Smooth muscle cell (in vitro differentiated cells): ENCODE measurements at regions not wholly inside any gene's neighbourhood (a gene's known extent, or its start where the extent isn't known, plus 50 kb on each side); places are given as distances from the start of the nearest gene placed in this dataset.
A peak's percentile ranks its signal among the peaks of the same experiment; 100 is the strongest.

Experiments used
- DNase-seq: peaks from one replicate; lab custom pipeline; 2025; ENCODE audit not compliant: unreplicated experiment; lab: John Stamatoyannopoulos, UW
- H2AFZ ChIP-seq: fragments of 200-600 bp; sonication (generic); 2 replicates; pipeline ENCODE4 v1.6.0; 2016; ENCODE audit warnings: antibody characterized with exemption, low read depth, mild to moderate bottlenecking
- H3F3A ChIP-seq: fragments of 200-600 bp; sonication (generic); 2 replicates; pipeline ENCODE4 v1.6.0; 2017; ENCODE audit warnings: antibody characterized with exemption, low read depth
- H3K27ac ChIP-seq: fragments of 200-600 bp; sonication (generic); 2 replicates; pipeline ENCODE4 v1.5.1; 2016; ENCODE audit warnings: low read depth, mild to moderate bottlenecking
- H3K27me3 ChIP-seq: fragments of 200-600 bp; sonication (generic); 2 replicates; pipeline ENCODE4 v1.6.1; 2016; ENCODE audit warnings: low read depth, mild to moderate bottlenecking
- H3K36me3 ChIP-seq: fragments of 200-600 bp; sonication (generic); 2 replicates; pipeline ENCODE4 v1.5.1; 2016; ENCODE audit warnings: low read depth
- H3K4me1 ChIP-seq: fragments of 200-600 bp; sonication (generic); 2 replicates; pipeline ENCODE4 v1.5.1; 2016; ENCODE audit warnings: low read depth
- H3K4me2 ChIP-seq: fragments of 200-600 bp; sonication (generic); 2 replicates; pipeline ENCODE4 v1.6.0; 2016; ENCODE audit warnings: mild to moderate bottlenecking
- H3K4me3 ChIP-seq: fragments of 200-600 bp; sonication (generic); 2 replicates; pipeline ENCODE4 v1.5.1; 2016; ENCODE audit warnings: mild to moderate bottlenecking
- H3K79me2 ChIP-seq: fragments of 200-600 bp; sonication (generic); 2 replicates; pipeline ENCODE4 v1.6.0; 2016; ENCODE audit warnings: low read depth, mild to moderate bottlenecking
- H3K9ac ChIP-seq: fragments of 200-600 bp; sonication (generic); 2 replicates; pipeline ENCODE4 v1.6.0; 2016; ENCODE audit warnings: low read depth
- H3K9me3 ChIP-seq: fragments of 200-600 bp; sonication (generic); replicated peaks from 2 replicates; pipeline ENCODE4 v1.5.1; 2016; ENCODE audit warnings: low read depth
- H4K20me1 ChIP-seq: fragments of 200-600 bp; sonication (generic); 2 replicates; pipeline ENCODE4 v1.6.0; 2016; ENCODE audit warnings: low read depth
- CTCF ChIP-seq: fragments of 200-600 bp; sonication (generic); IDR thresholded peaks from 2 replicates; pipeline ENCODE4 v1.5.1; 2017; ENCODE audit warnings: borderline replicate concordance, mild to moderate bottlenecking, antibody characterized with exemption; ENCODE audit not compliant: insufficient read depth, poor library complexity, severe bottlenecking
- WGBS: methylation state at CpG from one replicate; pipeline ENCODE4 v1.1.7; 2016; ENCODE audit warnings: low lambda C conversion rate; 5-methylcytosine and 5-hydroxymethylcytosine counted together

DNA sequence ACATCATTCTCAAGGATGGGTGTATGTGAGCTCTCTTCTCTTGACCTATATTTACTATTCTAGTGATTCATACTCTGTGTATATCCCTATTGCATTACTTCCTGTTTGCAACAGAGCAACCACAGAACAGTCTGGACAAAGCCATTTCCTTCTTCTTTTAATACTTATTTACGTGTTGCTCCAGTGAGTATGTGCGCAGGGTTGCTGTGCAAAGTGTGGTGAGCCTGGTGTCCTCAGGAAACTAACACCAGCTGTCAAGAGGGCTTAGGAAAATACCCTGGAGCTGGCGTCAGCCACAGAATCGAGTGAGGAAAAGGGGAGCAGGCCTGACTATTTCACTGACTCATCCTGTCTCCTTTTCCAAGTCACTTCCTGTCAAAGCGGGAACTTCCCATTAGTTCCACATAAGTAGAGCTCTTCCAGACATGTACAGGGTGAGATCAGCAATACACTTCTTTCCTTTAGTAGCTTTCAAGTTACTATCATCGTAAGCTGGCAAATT lies 214.1 kb upstream of the COPS8 start:
- no peak overlapping the region for H3K4me3 ChIP-seq
- no peak for TF ChIP-seq CTCF
- H3K27ac ChIP-seq: peak overlapping the region; percentile 98
- H3K27me3 ChIP-seq: no peaks in the 10 kb centered on the region
- peak; percentile 40 for DNase-seq
- H3K4me2 ChIP-seq: peak overlapping the region; percentile 67
- H3K9me3 ChIP-seq: no peaks in the 10 kb centered on the region
- peak overlapping the region; percentile 75 for H3K9ac ChIP-seq
- H2AFZ ChIP-seq: no peak overlapping the region
- no peaks in the 10 kb centered on the region for H4K20me1 ChIP-seq
- peaks cover 7% of the 10 kb centered on the region for H3K4me1 ChIP-seq
- WGBS: 3% methylated on average over 6 of the region's 6 CpGs
- no peaks in the 10 kb centered on the region for H3K36me3 ChIP-seq
- peaks cover 26% of the 10 kb centered on the region for H3F3A ChIP-seq
- no peaks in the 10 kb centered on the region for H3K79me2 ChIP-seq

GRCh38 chr2:236872015-236872414 lies 213.7 kb upstream of the COPS8 start:
- Histone ChIP-seq H4K20me1 (no peaks in the 10 kb centered on the region), H3K27ac (peak overlapping the region; percentile 98), H3F3A (peaks cover 26% of the 10 kb centered on the region), H3K4me3 (no peak overlapping the region), H3K4me2 (peak overlapping the region; percentile 67), H3K36me3 (no peaks in the 10 kb centered on the region), H3K9me3 (no peaks in the 10 kb centered on the region), H3K27me3 (no peaks in the 10 kb centered on the region), H3K9ac (peak overlapping the region; percentile 75), H3K79me2 (no peaks in the 10 kb centered on the region), H2AFZ (no peak overlapping the region), H3K4me1 (peaks cover 7% of the 10 kb centered on the region)
- no peak for DNase-seq
- 65% methylated on average over 4 of the region's 4 CpGs for WGBS
- TF ChIP-seq CTCF: no peak

DNA sequence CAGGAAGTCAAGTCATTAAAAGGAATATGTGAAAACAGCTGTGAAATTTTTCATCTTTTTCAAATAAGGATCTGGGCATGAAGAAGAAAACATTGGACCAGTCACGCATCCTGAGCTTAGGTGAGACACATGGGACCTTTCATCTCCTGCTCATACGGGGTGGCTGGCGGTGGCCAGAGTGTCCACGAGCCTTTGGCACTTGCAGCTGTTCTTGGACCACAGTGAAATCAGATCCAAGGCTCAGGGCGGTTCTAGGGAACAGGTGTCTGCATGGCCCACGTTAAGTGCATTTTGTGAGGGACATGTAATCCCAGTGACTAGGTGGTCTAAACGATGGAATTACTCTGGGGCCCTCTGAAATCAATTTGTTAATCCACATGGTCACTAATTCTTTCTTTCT lies 212.7 kb upstream of the COPS8 start:
- H2AFZ ChIP-seq: no peak overlapping the region
- WGBS: 92% methylated on average over 7 of the region's 7 CpGs
- DNase-seq: no peak
- no peak overlapping the region for H3K4me3 ChIP-seq
- H3K4me1 ChIP-seq: peaks cover 7% of the 10 kb centered on the region
- H3K27me3 ChIP-seq: no peaks in the 10 kb centered on the region
- H3K9me3 ChIP-seq: no peaks in the 10 kb centered on the region
- H3K4me2 ChIP-seq: peak overlapping the region; percentile 67
- peak overlapping the region; percentile 98 for H3K27ac ChIP-seq
- H3K9ac ChIP-seq: peak overlapping the region; percentile 75
- no peaks in the 10 kb centered on the region for H4K20me1 ChIP-seq
- no peaks in the 10 kb centered on the region for H3K36me3 ChIP-seq
- no peak for TF ChIP-seq CTCF
- H3F3A ChIP-seq: peaks cover 26% of the 10 kb centered on the region
- no peaks in the 10 kb centered on the region for H3K79me2 ChIP-seq

DNA sequence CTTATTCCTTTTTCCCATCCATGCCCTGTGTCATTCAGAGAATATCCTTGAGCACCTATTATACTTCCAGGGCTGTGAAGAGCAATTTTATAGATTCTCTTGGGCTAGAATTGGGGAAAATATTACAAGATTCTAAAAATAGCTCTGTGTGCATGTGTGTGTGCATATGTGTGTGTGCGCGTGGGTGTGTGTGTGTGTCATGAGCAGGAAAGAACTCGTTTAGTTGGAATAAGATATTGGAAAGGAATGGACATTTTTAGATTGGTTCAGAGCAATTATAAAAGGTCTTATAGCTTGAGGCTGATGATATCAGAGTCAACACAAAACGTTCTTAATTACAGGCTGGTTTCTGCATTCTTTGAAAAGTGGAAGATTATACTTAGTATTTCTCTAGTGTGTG lies 212.1 kb upstream of the COPS8 start:
- 58% methylated on average over 4 of the region's 4 CpGs for WGBS
- H2AFZ ChIP-seq: no peak overlapping the region

More for the DNA sequence above, 212.1 kb upstream of the COPS8 start:
- no peak for TF ChIP-seq CTCF
- Histone ChIP-seq H3K79me2 (no peaks in the 10 kb centered on the region), H3K4me1 (peaks cover 7% of the 10 kb centered on the region), H3F3A (peaks cover 25% of the 10 kb centered on the region), H3K9me3 (no peaks in the 10 kb centered on the region), H3K4me3 (no peak overlapping the region), H3K27me3 (no peaks in the 10 kb centered on the region), H3K36me3 (no peaks in the 10 kb centered on the region), H3K9ac (peak overlapping the region; percentile 15), H3K27ac (peak overlapping the region; percentile 98), H4K20me1 (no peaks in the 10 kb centered on the region), H3K4me2 (peak overlapping the region; percentile 14)
- DNase-seq: no peak
